Fibroblast of lung (primary cell): ENCODE measurements at regions not wholly inside any gene's neighbourhood (a gene's known extent, or its start where the extent isn't known, plus 50 kb on each side); places are given as distances from the start of the nearest gene placed in this dataset.

Source experiments
- DNase-seq, 2 donors: peaks; one replicate each; pipeline versions ENCODE4 v3.0.0 to v3.0.0-alpha.2; 2010; ENCODE audit warnings: low read depth in 2 of 2
- H2AFZ ChIP-seq: 2 replicates; pipeline ENCODE4 v1.5.1; 2012; ENCODE audit warnings: low read length, control low read depth, inconsistent platforms
- H3K27ac ChIP-seq: 2 replicates; pipeline ENCODE4 v1.5.1; 2011; ENCODE audit warnings: low read length, control low read depth; ENCODE audit not compliant: insufficient read depth
- H3K27me3 ChIP-seq: 2 replicates; pipeline ENCODE4 v1.5.1; 2011; ENCODE audit warnings: mild to moderate bottlenecking, low read length; ENCODE audit not compliant: control insufficient read depth, insufficient read depth
- H3K36me3 ChIP-seq: 2 replicates; pipeline ENCODE4 v1.5.1; 2011; ENCODE audit warnings: low read length; ENCODE audit not compliant: control insufficient read depth, insufficient read depth
- H3K4me1 ChIP-seq: 2 replicates; pipeline ENCODE4 v1.5.1; 2011; ENCODE audit warnings: low read length; ENCODE audit not compliant: control insufficient read depth, insufficient read depth; ENCODE audit errors: extremely low read depth
- H3K4me2 ChIP-seq: 2 replicates; pipeline ENCODE4 v1.5.1; 2011; ENCODE audit warnings: low read length, control low read depth; ENCODE audit not compliant: insufficient read depth; ENCODE audit errors: extremely low read depth
- H3K4me3 ChIP-seq, 4 experiments: fragments of 200-600 bp in 1 of 4; sonication (generic) in 1 of 4; replicated peaks in 1 of 4; 2 replicates each; pipeline ENCODE4 v1.5.1; 2011 to 2016; ENCODE audit warnings: low read length in 4 of 4, low read depth in 3 of 4, mild to moderate bottlenecking in 3 of 4, control low read depth in 2 of 4, inconsistent platforms in 1 of 4, mixed read lengths in 1 of 4; ENCODE audit not compliant: insufficient read depth in 1 of 4; ENCODE audit errors: control extremely low read depth in 1 of 4
- H3K79me2 ChIP-seq: 2 replicates; pipeline ENCODE4 v1.5.1; 2012; ENCODE audit warnings: mild to moderate bottlenecking, low read length, inconsistent platforms; ENCODE audit not compliant: control insufficient read depth, insufficient read depth
- H3K9ac ChIP-seq: 2 replicates; pipeline ENCODE4 v1.5.1; 2011; ENCODE audit warnings: mild to moderate bottlenecking, low read length, control low read depth; ENCODE audit not compliant: insufficient read depth
- H3K9me3 ChIP-seq: 2 replicates; pipeline ENCODE4 v1.5.1; 2012; ENCODE audit warnings: low read depth, low read length; ENCODE audit not compliant: control insufficient read depth, insufficient read depth
- H4K20me1 ChIP-seq: 2 replicates; pipeline ENCODE4 v1.5.1; 2011; ENCODE audit warnings: low read length; ENCODE audit not compliant: control insufficient read depth, insufficient read depth; ENCODE audit errors: extremely low read depth
- CTCF ChIP-seq, 2 donors: IDR thresholded peaks in 1 of 2; conservative IDR thresholded peaks in 1 of 2; 1 replicate in 1 of 2; 2 replicates in 1 of 2; pipeline ENCODE4 v1.5.1; 2011 to 2012; ENCODE audit warnings: low read length in 2 of 2, control low read depth in 1 of 2, inconsistent platforms in 1 of 2, low read depth in 1 of 2, mild to moderate bottlenecking in 1 of 2
- EZH2 ChIP-seq: IDR thresholded peaks from 2 replicates; pipeline ENCODE4 v1.5.1; 2012; ENCODE audit warnings: low read length, control low read depth, mild to moderate bottlenecking; ENCODE audit errors: missing control alignments

DNA sequence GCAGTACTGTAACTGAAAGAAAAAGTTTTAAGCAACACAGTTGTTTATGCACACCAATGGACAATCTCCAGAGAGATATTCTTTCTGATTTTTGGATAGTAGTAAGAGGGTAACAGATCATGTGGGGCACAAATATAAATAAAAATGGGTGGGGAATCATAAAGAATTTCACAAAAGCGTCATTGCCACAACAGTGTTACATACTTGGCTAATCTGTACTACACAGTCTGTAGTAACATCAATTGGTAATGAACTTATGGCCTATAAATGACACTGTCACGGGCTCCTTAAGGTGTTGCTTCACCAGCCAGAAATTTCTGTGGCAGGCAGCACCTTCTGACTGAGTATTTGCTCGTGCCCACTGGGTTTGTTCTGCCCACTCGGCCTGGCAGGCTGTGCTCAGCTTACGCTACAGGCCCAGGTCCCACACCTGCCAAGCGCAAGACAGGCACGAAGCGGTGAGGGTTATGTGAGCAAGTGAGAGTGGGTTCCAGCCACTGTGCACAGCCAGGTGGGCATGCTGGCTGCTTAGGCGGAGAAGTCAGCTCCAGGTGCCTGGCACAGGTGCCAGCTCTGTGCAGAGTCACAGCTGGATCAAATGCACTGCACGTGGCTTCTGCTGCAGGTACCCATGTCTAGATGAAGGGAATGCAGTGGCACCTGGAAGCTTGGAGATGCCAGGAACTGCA is 532.5 kb upstream of the SLC39A10 start:
- Histone ChIP-seq H3K9ac (no peak overlapping the region), H3K36me3 (no peaks in the 10 kb centered on the region)
- TF ChIP-seq CTCF (conservative IDR thresholded peaks at IDR 0.05 in 1 of 2, IDR thresholded peaks at IDR 0.05 in 1 of 2; ENCODE audit: low read depth in 1 of 2, low read length in 2 of 2) (no peak), EZH2 (no peak)

GRCh38 chr2:195122653-195123052 is 534.4 kb upstream of the SLC39A10 start:
- Histone ChIP-seq H4K20me1 (no peaks in the 10 kb centered on the region), H3K79me2 (no peaks in the 10 kb centered on the region), H2AFZ (no peak overlapping the region), H3K4me2 (no peak overlapping the region), H3K27ac (no peak overlapping the region), H3K4me1 (no peaks in the 10 kb centered on the region), H3K9me3 (no peaks in the 10 kb centered on the region), H3K9ac (no peak overlapping the region), H3K27me3 (no peaks in the 10 kb centered on the region), H3K36me3 (no peaks in the 10 kb centered on the region), H3K4me3 (no peak overlapping the region)
- DNase-seq = no peak
- TF ChIP-seq EZH2 (no peak), CTCF (conservative IDR thresholded peaks at IDR 0.05 in 1 of 2, IDR thresholded peaks at IDR 0.05 in 1 of 2; ENCODE audit: low read depth in 1 of 2, low read length in 2 of 2) (no peak)

More for the DNA sequence above, 532.5 kb upstream of the SLC39A10 start:
- H3K4me3 ChIP-seq = no peak overlapping the region
- H3K9me3 ChIP-seq = no peaks in the 10 kb centered on the region
- H3K27ac ChIP-seq = no peak overlapping the region
- no peaks in the 10 kb centered on the region for H3K4me1 ChIP-seq
- no peaks in the 10 kb centered on the region for H3K27me3 ChIP-seq
- no peak overlapping the region for H2AFZ ChIP-seq
- H4K20me1 ChIP-seq = no peaks in the 10 kb centered on the region
- H3K4me2 ChIP-seq = no peak overlapping the region
- H3K79me2 ChIP-seq = no peaks in the 10 kb centered on the region
- DNase-seq = no peak

DNA sequence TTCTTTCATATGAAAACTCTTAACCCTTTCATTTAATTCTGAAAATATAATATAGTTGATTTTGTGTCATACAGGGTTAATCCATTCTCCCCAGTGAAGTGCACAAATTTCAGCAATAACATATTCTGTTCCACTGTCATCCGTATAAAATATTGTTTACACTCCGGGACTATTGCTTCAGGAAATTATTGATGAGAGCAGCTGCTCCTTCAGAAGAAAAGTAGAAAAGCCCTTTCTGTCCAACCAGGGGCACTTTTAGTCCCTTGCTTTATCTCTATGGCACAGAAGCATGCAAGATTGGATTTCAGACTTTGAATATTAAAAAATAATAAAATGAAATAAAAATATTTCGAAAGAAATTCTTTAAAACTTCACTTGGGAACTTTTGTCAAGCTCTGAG is 535.7 kb upstream of the SLC39A10 start:
- Histone ChIP-seq H3K36me3 (no peaks in the 10 kb centered on the region), H3K4me2 (no peak overlapping the region), H3K4me1 (no peaks in the 10 kb centered on the region), H3K27ac (no peak overlapping the region), H2AFZ (no peak overlapping the region), H4K20me1 (no peaks in the 10 kb centered on the region), H3K79me2 (no peaks in the 10 kb centered on the region), H3K27me3 (no peaks in the 10 kb centered on the region), H3K9me3 (no peaks in the 10 kb centered on the region), H3K4me3 (no peak overlapping the region), H3K9ac (no peak overlapping the region)
- DNase-seq = no peak
- TF ChIP-seq CTCF (conservative IDR thresholded peaks at IDR 0.05 in 1 of 2, IDR thresholded peaks at IDR 0.05 in 1 of 2; ENCODE audit: low read depth in 1 of 2, low read length in 2 of 2) (no peak), EZH2 (no peak)
